ENCODE measurements at regions not wholly inside any gene's neighbourhood (a gene's known extent, or its start where the extent isn't known, plus 50 kb on each side); places are given as distances from the start of the nearest gene placed in this dataset.

DNA sequence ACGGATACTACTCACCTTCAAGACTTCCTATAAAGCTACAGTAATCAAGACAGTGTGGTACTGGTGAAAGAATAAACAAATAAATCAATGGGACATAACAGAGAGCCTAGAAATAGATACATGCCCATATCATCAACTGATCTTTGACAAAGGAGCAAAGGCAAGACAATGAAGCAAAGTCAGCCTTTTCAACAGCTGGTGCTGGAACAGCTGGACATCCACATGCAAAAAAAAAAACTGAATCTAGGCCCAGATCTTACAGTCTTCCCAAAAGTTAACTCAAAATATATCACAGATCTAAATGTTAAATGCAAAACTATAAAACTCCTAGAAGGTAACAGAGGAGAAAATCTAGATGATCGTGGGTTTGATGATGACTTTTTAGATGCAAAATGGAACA is 170.3 kb downstream of the MIS18A start:
- Histone ChIP-seq H3K9me1 (ENCODE audit: control insufficient read depth, extremely low read depth, insufficient read depth, low read length) (no peaks in the 10 kb centered on the region), H3K27ac (ENCODE audit: control insufficient read depth, insufficient read depth, low read length) (no peak overlapping the region), H3K4me2 (ENCODE audit: control insufficient read depth, extremely low read depth, insufficient read depth, low read depth, low read length) (no peak overlapping the region), H3K36me3 (ENCODE audit: control insufficient read depth in 2 of 2, extremely low read depth in 1 of 2, insufficient read depth in 2 of 2, low read length in 2 of 2) (no peaks in the 10 kb centered on the region), H3K4me3 (ENCODE audit: control insufficient read depth in 2 of 3, extremely low read depth in 1 of 3, insufficient read depth in 2 of 3, low read depth in 1 of 3, low read length in 3 of 3) (no peak overlapping the region), H3K4me1 (ENCODE audit: control insufficient read depth, extremely low read depth, insufficient read depth, low read length) (no peaks in the 10 kb centered on the region), H3K9ac (ENCODE audit: control insufficient read depth, extremely low read depth, insufficient read depth, low read length) (no peak overlapping the region), H2AFZ (ENCODE audit: control insufficient read depth, low read length) (no peak overlapping the region), H3K27me3 (ENCODE audit: control insufficient read depth, extremely low read depth, insufficient read depth, low read length) (no peaks in the 10 kb centered on the region), H3K79me2 (ENCODE audit: control insufficient read depth, insufficient read depth, low read length) (no peaks in the 10 kb centered on the region), H3K9me3 (ENCODE audit: control insufficient read depth, low read depth, low read length) (no peaks in the 10 kb centered on the region), H4K20me1 (ENCODE audit: control insufficient read depth, extremely low read depth, insufficient read depth, low read length) (no peaks in the 10 kb centered on the region)
- dilution Hi-C loops (cut with MboI; ENCODE audit: extremely low pct_ligation_motif_present, low sequenced_read_pairs) = no loop called here
- TF ChIP-seq EZH2 (IDR thresholded peaks at IDR 0.05; ENCODE audit: low read length) = no peak
- TF ChIP-seq, protein P1, sequence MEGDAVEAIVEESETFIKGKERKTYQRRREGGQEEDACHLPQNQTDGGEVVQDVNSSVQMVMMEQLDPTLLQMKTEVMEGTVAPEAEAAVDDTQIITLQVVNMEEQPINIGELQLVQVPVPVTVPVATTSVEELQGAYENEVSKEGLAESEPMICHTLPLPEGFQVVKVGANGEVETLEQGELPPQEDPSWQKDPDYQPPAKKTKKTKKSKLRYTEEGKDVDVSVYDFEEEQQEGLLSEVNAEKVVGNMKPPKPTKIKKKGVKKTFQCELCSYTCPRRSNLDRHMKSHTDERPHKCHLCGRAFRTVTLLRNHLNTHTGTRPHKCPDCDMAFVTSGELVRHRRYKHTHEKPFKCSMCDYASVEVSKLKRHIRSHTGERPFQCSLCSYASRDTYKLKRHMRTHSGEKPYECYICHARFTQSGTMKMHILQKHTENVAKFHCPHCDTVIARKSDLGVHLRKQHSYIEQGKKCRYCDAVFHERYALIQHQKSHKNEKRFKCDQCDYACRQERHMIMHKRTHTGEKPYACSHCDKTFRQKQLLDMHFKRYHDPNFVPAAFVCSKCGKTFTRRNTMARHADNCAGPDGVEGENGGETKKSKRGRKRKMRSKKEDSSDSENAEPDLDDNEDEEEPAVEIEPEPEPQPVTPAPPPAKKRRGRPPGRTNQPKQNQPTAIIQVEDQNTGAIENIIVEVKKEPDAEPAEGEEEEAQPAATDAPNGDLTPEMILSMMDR (optimal IDR thresholded peaks at IDR 0.05 in 1 of 3, IDR thresholded peaks at IDR 0.05 in 1 of 3, conservative IDR thresholded peaks at IDR 0.05 in 1 of 3; ENCODE audit: extremely low read depth in 1 of 3, insufficient read depth in 2 of 3, low read length in 3 of 3) = no peak
- FAIRE-seq (no peak), DNase-seq (ENCODE audit: low read depth, low spot score) (no peak)

DNA sequence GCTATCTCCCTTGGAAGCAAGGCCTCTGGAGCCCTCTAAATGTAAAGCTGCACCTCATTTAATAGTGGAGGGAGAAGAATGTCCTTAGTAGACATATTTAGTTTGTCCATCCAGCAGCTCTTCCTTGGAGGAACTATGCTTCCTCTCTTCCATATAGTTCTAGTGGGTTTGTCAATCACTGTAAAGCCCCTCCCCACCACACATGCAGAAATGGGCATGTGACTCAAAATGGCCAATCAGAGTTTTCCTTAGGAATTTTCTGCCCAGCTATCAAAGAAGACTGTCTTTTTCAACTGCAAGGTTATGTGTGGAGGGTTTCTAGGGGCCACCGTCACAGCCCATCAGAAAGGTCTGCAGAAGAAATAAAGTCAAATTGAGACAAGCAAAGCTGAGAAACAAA is 175.5 kb downstream of the MIS18A start:
- Histone ChIP-seq H2AFZ (ENCODE audit: control insufficient read depth, low read length) (no peak overlapping the region), H3K9me3 (ENCODE audit: control insufficient read depth, low read depth, low read length) (no peaks in the 10 kb centered on the region), H4K20me1 (ENCODE audit: control insufficient read depth, extremely low read depth, insufficient read depth, low read length) (no peaks in the 10 kb centered on the region), H3K4me2 (ENCODE audit: control insufficient read depth, extremely low read depth, insufficient read depth, low read depth, low read length) (no peak overlapping the region), H3K9me1 (ENCODE audit: control insufficient read depth, extremely low read depth, insufficient read depth, low read length) (no peaks in the 10 kb centered on the region), H3K4me1 (ENCODE audit: control insufficient read depth, extremely low read depth, insufficient read depth, low read length) (no peaks in the 10 kb centered on the region), H3K79me2 (ENCODE audit: control insufficient read depth, insufficient read depth, low read length) (no peaks in the 10 kb centered on the region), H3K4me3 (ENCODE audit: control insufficient read depth in 2 of 3, extremely low read depth in 1 of 3, insufficient read depth in 2 of 3, low read depth in 1 of 3, low read length in 3 of 3) (no peak overlapping the region), H3K27ac (ENCODE audit: control insufficient read depth, insufficient read depth, low read length) (no peak overlapping the region), H3K27me3 (ENCODE audit: control insufficient read depth, extremely low read depth, insufficient read depth, low read length) (no peaks in the 10 kb centered on the region), H3K9ac (ENCODE audit: control insufficient read depth, extremely low read depth, insufficient read depth, low read length) (no peak overlapping the region), H3K36me3 (ENCODE audit: control insufficient read depth in 2 of 2, extremely low read depth in 1 of 2, insufficient read depth in 2 of 2, low read length in 2 of 2) (no peaks in the 10 kb centered on the region)
- dilution Hi-C loops (cut with MboI; ENCODE audit: extremely low pct_ligation_motif_present, low sequenced_read_pairs) = no loop called here
- TF ChIP-seq, protein P1 (optimal IDR thresholded peaks at IDR 0.05 in 1 of 3, IDR thresholded peaks at IDR 0.05 in 1 of 3, conservative IDR thresholded peaks at IDR 0.05 in 1 of 3; ENCODE audit: extremely low read depth in 1 of 3, insufficient read depth in 2 of 3, low read length in 3 of 3) = no peak
- TF ChIP-seq EZH2 (IDR thresholded peaks at IDR 0.05; ENCODE audit: low read length) = no peak
- DNase-seq (ENCODE audit: low read depth, low spot score) (no peak), FAIRE-seq (no peak)

All from keratinocyte (primary cell).